Pulmonary artery endothelial cell (primary cell): ENCODE measurements at regions not wholly inside any gene's neighbourhood (a gene's known extent, or its start where the extent isn't known, plus 50 kb on each side); places are given as distances from the start of the nearest gene placed in this dataset.
"Not testable (repeated sequence)": the region's sequence is repeated elsewhere in the genome, so short reads cannot be mapped to it uniquely, and the experiment has no call there.

ENCODE experiments used
- DNase-seq: peaks from one replicate; pipeline ENCODE4 v3.0.0-alpha.2; 2011; ENCODE audit warnings: low read depth, low spot score

GRCh38 chr12:105581420-105581819 is 250.9 kb downstream of the C12orf75 start:
- DNase-seq = no peak

GRCh38 chr12:105585107-105585506 is 254.6 kb downstream of the C12orf75 start:
- no peak for DNase-seq

- peak; percentile 84 for DNase-seq
These were observed 256.7 kb downstream of the C12orf75 start for GRCh38 chr12:105587237-105587636.

- no peak for DNase-seq
These were observed 257.6 kb downstream of the C12orf75 start for GRCh38 chr12:105588106-105588505.

GRCh38 chr12:105590571-105590970 is 260.1 kb downstream of the C12orf75 start:
- no peak for DNase-seq

- no peak for DNase-seq
These were observed 264.9 kb downstream of the C12orf75 start for GRCh38 chr12:105595440-105595839.

- DNase-seq = no peak
These were observed 266.2 kb downstream of the C12orf75 start for GRCh38 chr12:105596731-105597130.

GRCh38 chr12:105598031-105598430 is 267.5 kb downstream of the C12orf75 start:
- DNase-seq = no peak

- DNase-seq = no peak
These were observed 270.5 kb downstream of the C12orf75 start for GRCh38 chr12:105600911-105601545.

- DNase-seq = not testable (repeated sequence)
These were observed 271.8 kb downstream of the C12orf75 start for GRCh38 chr12:105602312-105602711.

- not testable (repeated sequence) for DNase-seq
These were observed 273.8 kb downstream of the C12orf75 start for GRCh38 chr12:105604281-105604680.

- not testable (repeated sequence) for DNase-seq
These were observed 276.1 kb downstream of the C12orf75 start for GRCh38 chr12:105606613-105607012.

- not testable (repeated sequence) for DNase-seq
These were observed 278.5 kb downstream of the C12orf75 start for GRCh38 chr12:105609001-105609400.

GRCh38 chr12:105610459-105610858 is 280.0 kb downstream of the C12orf75 start:
- no peak for DNase-seq

GRCh38 chr12:105611340-105611739 is 280.8 kb downstream of the C12orf75 start:
- DNase-seq = no peak

GRCh38 chr12:105613269-105613668 is 282.8 kb downstream of the C12orf75 start:
- no peak for DNase-seq

- no peak for DNase-seq
These were observed 283.4 kb downstream of the C12orf75 start for GRCh38 chr12:105613887-105614286.

- DNase-seq = no peak
These were observed 286.6 kb downstream of the C12orf75 start for GRCh38 chr12:105616971-105617540.

GRCh38 chr12:105622220-105622619 is 291.7 kb downstream of the C12orf75 start:
- DNase-seq = no peak

- no peak for DNase-seq
These were observed 292.6 kb downstream of the C12orf75 start for GRCh38 chr12:105622846-105623736.

- DNase-seq = no peak
These were observed 296.2 kb downstream of the C12orf75 start for GRCh38 chr12:105626653-105627052.

GRCh38 chr12:105637470-105637869 is 307.0 kb downstream of the C12orf75 start:
- no peak for DNase-seq
